CD14-positive monocyte (primary cell): ENCODE measurements at regions not wholly inside any gene's neighbourhood (a gene's known extent, or its start where the extent isn't known, plus 50 kb on each side); places are given as distances from the start of the nearest gene placed in this dataset.

ENCODE experiments used
- DNase-seq, 3 donors: peaks; one replicate each; pipeline ENCODE4 v3.0.0-alpha.2; 2011 to 2022
- H2AFZ ChIP-seq: 2 replicates; pipeline ENCODE4 v1.6.0; 2012; ENCODE audit warnings: mild to moderate bottlenecking, low read depth, low read length, inconsistent platforms; ENCODE audit not compliant: insufficient read depth, poor library complexity, severe bottlenecking
- H3K27ac ChIP-seq, 2 donors: 1 replicate in 1 of 2; 2 replicates in 1 of 2; pipeline ENCODE4 v1.5.1; 2012 to 2013; ENCODE audit warnings: low read length in 2 of 2, control low read depth in 1 of 2, inconsistent platforms in 1 of 2, low read depth in 1 of 2, mild to moderate bottlenecking in 1 of 2
- H3K27me3 ChIP-seq, 2 donors: one replicate each; pipeline versions ENCODE4 v1.6.0 to v1.6.1; 2011 to 2013; ENCODE audit warnings: low read length in 2 of 2; ENCODE audit not compliant: control insufficient read depth in 2 of 2, insufficient read depth in 2 of 2
- H3K36me3 ChIP-seq, 2 donors: replicated peaks in 1 of 2; 1 replicate in 1 of 2; 2 replicates in 1 of 2; pipeline versions ENCODE4 v1.5.1 to v1.6.1; 2012 to 2013; ENCODE audit warnings: low read length in 2 of 2, control low read depth in 1 of 2, inconsistent platforms in 1 of 2, mild to moderate bottlenecking in 1 of 2; ENCODE audit not compliant: insufficient read depth in 2 of 2, control insufficient read depth in 1 of 2
- H3K4me1 ChIP-seq, 2 donors: 1 replicate in 1 of 2; 2 replicates in 1 of 2; pipeline versions ENCODE4 v1.5.1 to v1.6.1; 2012 to 2013; ENCODE audit warnings: low read length in 2 of 2, control low read depth in 1 of 2, inconsistent platforms in 1 of 2, mild to moderate bottlenecking in 1 of 2, moderate library complexity in 1 of 2; ENCODE audit not compliant: insufficient read depth in 2 of 2, control insufficient read depth in 1 of 2
- H3K4me2 ChIP-seq: replicated peaks from 2 replicates; pipeline ENCODE3; 2012; ENCODE audit warnings: low read length, moderate library complexity, mild to moderate bottlenecking; ENCODE audit not compliant: poor library complexity, severe bottlenecking; ENCODE audit errors: extremely low read depth
- H3K4me3 ChIP-seq, 3 experiments: fragments of 200-600 bp in 1 of 3; sonication (generic) in 1 of 3; replicated peaks in 1 of 3; 1 replicate in 2 of 3; 2 replicates in 1 of 3; pipeline ENCODE4 v1.5.1; 2011 to 2013; ENCODE audit warnings: low read length in 3 of 3, mild to moderate bottlenecking in 3 of 3, control low read depth in 2 of 3, low read depth in 2 of 3, inconsistent platforms in 1 of 3, moderate library complexity in 1 of 3
- H3K79me2 ChIP-seq: 2 replicates; pipeline ENCODE4 v1.6.0; 2012; ENCODE audit warnings: mild to moderate bottlenecking, control low read depth, inconsistent platforms, low read length, moderate library complexity; ENCODE audit not compliant: insufficient read depth
- H3K9ac ChIP-seq: 2 replicates; pipeline ENCODE4 v1.6.0; 2017; ENCODE audit warnings: low read length, mild to moderate bottlenecking; ENCODE audit not compliant: insufficient read depth, poor library complexity, severe bottlenecking
- H3K9me3 ChIP-seq, 2 donors: replicated peaks in 1 of 2; 1 replicate in 1 of 2; 2 replicates in 1 of 2; pipeline versions ENCODE4 v1.5.1 to v1.6.1; 2012 to 2013; ENCODE audit warnings: low read length in 2 of 2, control low read depth in 1 of 2; ENCODE audit not compliant: control insufficient read depth in 1 of 2, insufficient read depth in 1 of 2
- H4K20me1 ChIP-seq: 2 replicates; pipeline ENCODE4 v1.6.0; 2012; ENCODE audit warnings: mild to moderate bottlenecking, low read length, control low read depth, moderate library complexity; ENCODE audit not compliant: insufficient read depth
- H3K27ac Mint-ChIP-seq, 7 donors: one replicate each; pipeline ENCODE4 v1.8.0; 2020; ENCODE audit warnings: mild to moderate bottlenecking in 7 of 7, mixed read lengths in 7 of 7, moderate library complexity in 6 of 7, inconsistent platforms in 2 of 7
- H3K27me3 Mint-ChIP-seq, 3 donors: one replicate each; pipeline ENCODE4 v1.8.0; 2021 to 2022; ENCODE audit warnings: low read depth in 3 of 3, mild to moderate bottlenecking in 3 of 3, mixed read lengths in 3 of 3, moderate library complexity in 3 of 3, inconsistent platforms in 1 of 3
- H3K36me3 Mint-ChIP-seq, 2 donors: one replicate each; pipeline ENCODE4 v1.8.0; 2020; ENCODE audit warnings: mixed read lengths in 2 of 2, inconsistent platforms in 1 of 2, mild to moderate bottlenecking in 1 of 2
- H3K4me1 Mint-ChIP-seq: one replicate; pipeline ENCODE4 v1.8.0; 2020; ENCODE audit warnings: mild to moderate bottlenecking, mixed read lengths
- H3K4me3 Mint-ChIP-seq, 2 donors: one replicate each; pipeline ENCODE4 v1.8.0; 2020; ENCODE audit warnings: mild to moderate bottlenecking in 2 of 2, mixed read lengths in 2 of 2, moderate library complexity in 1 of 2
- H3K9me3 Mint-ChIP-seq, 7 donors: one replicate each; pipeline ENCODE4 v1.8.0; 2020 to 2022; ENCODE audit warnings: mixed read lengths in 7 of 7, mild to moderate bottlenecking in 6 of 7, moderate library complexity in 6 of 7, inconsistent platforms in 2 of 7
- CTCF ChIP-seq: fragments of 200-600 bp; IDR thresholded peaks from one replicate; pipeline ENCODE4 v1.8.0; 2022; ENCODE audit warnings: antibody characterized with exemption, mild to moderate bottlenecking
- WGBS: methylation state at CpG from one replicate; pipeline ENCODE4 v1.1.5; 2013; ENCODE audit warnings: missing lambda C conversion rate; ENCODE audit not compliant: insufficient coverage; 5-methylcytosine and 5-hydroxymethylcytosine counted together
- intact Hi-C, 2 donors: fragments of 100-400 bp; cut with micrococcal nuclease; formaldehyde crosslinking; loops; one replicate each; pipeline versions ENCODE4 v1.15.0 to v1.15.1; 2023

- peaks cover 0 to 2% of the 10 kb centered on the region in 2 donors for H3K36me3 Mint-ChIP-seq
- Histone ChIP-seq H2AFZ (no peak overlapping the region), H3K79me2 (no peaks in the 10 kb centered on the region), H3K36me3 (no peaks in the 10 kb centered on the region), H3K4me2 (no peak overlapping the region), H3K4me3 (no peak overlapping the region), H3K9me3 (no peaks in the 10 kb centered on the region), H4K20me1 (no peaks in the 10 kb centered on the region), H3K27me3 (peaks cover 56 to 59% of the 10 kb centered on the region in 2 donors), H3K4me1 (no peaks in the 10 kb centered on the region), H3K9ac (no peak overlapping the region), H3K27ac (no peak overlapping the region)
- intact Hi-C loops = no loop called here
- peaks cover 0 to 8% (median 2%) of the 10 kb centered on the region in 7 donors for H3K9me3 Mint-ChIP-seq
- H3K4me1 Mint-ChIP-seq = peaks cover 2% of the 10 kb centered on the region
- no peak for TF ChIP-seq CTCF
- peak overlapping the region in 1 of 2 donors; percentile 69 for H3K4me3 Mint-ChIP-seq
- no CpG with 5 or more reads among the region's 5 CpGs for WGBS
- peaks cover 68 to 75% (median 74%) of the 10 kb centered on the region in 3 donors for H3K27me3 Mint-ChIP-seq
- no peak for DNase-seq
- H3K27ac Mint-ChIP-seq = no peak overlapping the region
Observed at GRCh38 chr11:43558146-43558545, 122.4 kb upstream of the HSD17B12 start.

GRCh38 chr11:43558556-43559127, 121.9 kb upstream of the HSD17B12 start:
- Histone ChIP-seq H3K36me3 (no peaks in the 10 kb centered on the region), H3K27ac (no peak overlapping the region), H3K4me2 (no peak overlapping the region), H3K4me1 (no peaks in the 10 kb centered on the region), H3K79me2 (no peaks in the 10 kb centered on the region), H3K4me3 (no peak overlapping the region), H3K9ac (no peak overlapping the region), H2AFZ (no peak overlapping the region), H4K20me1 (no peaks in the 10 kb centered on the region), H3K27me3 (peaks cover 56 to 57% of the 10 kb centered on the region in 2 donors), H3K9me3 (no peaks in the 10 kb centered on the region)
- peaks cover 2% of the 10 kb centered on the region for H3K4me1 Mint-ChIP-seq
- no peak overlapping the region for H3K27ac Mint-ChIP-seq
- DNase-seq = no peak
- TF ChIP-seq CTCF = no peak
- H3K36me3 Mint-ChIP-seq = peaks cover 0 to 2% of the 10 kb centered on the region in 2 donors
- intact Hi-C loops = no loop called here
- 11% methylated on average over 2 of the region's 8 CpGs for WGBS
- peak overlapping the region in 1 of 2 donors; percentile 62 for H3K4me3 Mint-ChIP-seq
- H3K9me3 Mint-ChIP-seq = peaks cover 0 to 8% (median 2%) of the 10 kb centered on the region in 7 donors
- H3K27me3 Mint-ChIP-seq = peaks cover 63 to 73% (median 73%) of the 10 kb centered on the region in 3 donors
